Stimulated activated naive CD4-positive, alpha-beta T cell treated with Interleukin-2 at 50 U/mL for 16 hours (primary cell): ENCODE measurements at regions not wholly inside any gene's neighbourhood (a gene's known extent, or its start where the extent isn't known, plus 50 kb on each side); places are given as distances from the start of the nearest gene placed in this dataset.

Experiments used
- DNase-seq: peaks from one replicate; lab custom pipeline; 2025; lab: John Stamatoyannopoulos, UW

GRCh38 chr11:62030071-62030684 lies 62.7 kb upstream of the FTH1 start:
- no peak for DNase-seq

DNA sequence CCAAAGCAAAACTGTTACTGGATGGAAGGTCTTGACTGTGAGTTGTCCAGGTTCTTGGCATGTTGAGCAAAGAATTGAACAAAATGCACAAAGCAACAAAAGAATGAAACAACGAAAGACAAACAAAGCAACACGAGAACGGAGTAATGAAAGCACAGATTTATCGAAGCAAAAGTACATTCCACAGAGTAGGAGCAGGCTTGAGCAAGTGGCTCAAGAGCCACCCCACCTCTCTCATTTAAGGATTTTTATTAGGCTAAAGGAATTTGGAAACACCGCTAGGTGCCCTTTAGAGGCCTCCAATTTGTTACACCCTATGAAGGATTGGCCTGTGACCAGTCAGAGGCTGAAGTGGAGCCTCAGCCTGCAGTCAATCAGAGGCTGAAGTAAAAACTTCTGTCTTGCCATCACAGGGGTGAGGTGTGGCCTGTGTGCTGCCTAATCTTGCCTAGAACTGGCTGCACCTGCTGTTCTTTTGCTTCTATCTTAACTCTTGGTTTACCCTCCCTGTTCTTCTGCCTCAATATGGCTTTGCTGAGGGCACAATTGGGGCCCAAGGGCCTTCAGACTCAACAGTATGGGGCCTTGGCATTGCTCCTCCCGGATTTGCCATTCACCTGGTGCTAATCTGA lies 59.4 kb upstream of the FTH1 start:
- DNase-seq = no peak

DNA sequence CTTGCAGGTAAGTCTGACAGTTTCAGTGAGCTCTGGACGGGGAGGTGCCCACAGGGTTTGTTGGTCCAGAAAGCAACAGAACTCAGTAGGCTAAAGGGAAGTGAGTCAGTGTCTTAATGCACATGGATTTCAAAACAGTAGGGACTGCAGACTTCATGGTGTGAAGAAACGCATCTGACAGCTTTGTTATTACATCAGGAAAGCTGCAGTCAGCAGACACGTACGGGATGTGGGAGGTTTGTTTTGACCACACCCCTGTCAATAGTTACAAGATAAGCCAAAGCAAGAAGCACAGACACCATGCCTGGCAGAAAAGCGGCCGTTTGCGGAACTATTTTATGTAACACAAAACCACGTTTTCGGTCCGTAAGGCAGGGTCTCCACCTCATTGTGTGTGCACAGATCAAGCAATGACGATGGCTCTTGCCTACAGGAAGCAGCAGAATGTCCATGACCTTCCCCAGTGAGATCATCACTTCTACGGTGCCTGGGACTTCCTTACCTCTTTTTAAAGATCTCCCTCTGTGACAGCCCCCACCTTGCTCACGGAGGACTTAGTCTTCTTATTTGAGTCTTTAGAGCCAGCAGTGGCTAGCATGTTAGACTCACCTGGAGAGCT lies 58.2 kb upstream of the FTH1 start:
- DNase-seq = peak; percentile 58

DNA sequence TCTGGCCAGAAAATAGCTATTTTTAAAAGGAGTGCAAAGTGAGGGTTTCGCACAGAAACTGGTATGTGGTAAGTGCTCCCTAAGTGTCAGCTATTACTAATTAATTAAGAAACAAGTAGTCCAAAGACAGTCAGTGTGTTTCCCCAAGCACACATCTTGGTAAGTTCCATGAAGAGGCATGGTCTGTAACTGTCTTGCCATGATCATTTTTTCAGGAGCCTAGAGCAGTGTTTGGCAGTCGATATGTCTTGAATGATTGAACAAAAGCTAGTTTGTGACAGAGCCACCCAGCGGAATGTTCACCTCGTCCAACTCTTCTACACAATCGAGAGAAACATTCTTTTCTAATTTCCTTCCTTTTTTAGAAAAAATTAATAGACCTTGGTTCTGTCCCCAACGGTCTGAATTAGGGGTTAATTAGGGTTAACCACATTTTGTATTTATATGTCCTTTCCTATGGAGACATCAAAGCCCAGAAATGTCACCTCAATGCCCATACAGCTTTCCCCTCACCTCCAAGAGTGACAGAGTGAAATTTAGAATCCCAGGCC lies 57.6 kb upstream of the FTH1 start:
- DNase-seq = no peak

DNA sequence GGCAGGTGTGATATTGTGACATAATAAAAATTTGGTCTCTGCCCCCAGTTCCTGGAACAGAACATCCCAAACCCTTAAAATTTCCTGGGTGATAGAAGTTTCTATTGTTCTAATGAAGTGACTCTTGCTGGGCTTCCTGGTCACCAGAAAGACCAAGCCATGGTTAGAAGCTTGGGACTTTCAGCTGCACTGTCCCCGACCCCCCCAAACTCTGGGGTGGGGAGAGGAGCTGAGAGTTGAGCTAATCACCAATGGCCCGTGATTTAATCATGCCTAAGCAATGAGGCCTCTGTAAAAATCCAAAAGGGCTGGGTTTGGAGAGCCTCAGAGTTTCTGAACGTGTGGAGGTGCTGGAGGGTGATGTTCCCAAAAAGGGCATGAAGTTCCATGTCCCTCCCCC lies 54.8 kb upstream of the FTH1 start:
- no peak for DNase-seq

GRCh38 chr11:62020661-62021060 lies 53.2 kb upstream of the FTH1 start:
- DNase-seq = no peak

GRCh38 chr11:62018981-62019664 lies 51.7 kb upstream of the FTH1 start:
- no peak for DNase-seq

- no peak for DNase-seq
Measured at GRCh38 chr11:62017878-62018655, 50.6 kb upstream of the FTH1 start.
